Ishikawa (cell line): ENCODE measurements at regions not wholly inside any gene's neighbourhood (a gene's known extent, or its start where the extent isn't known, plus 50 kb on each side); places are given as distances from the start of the nearest gene placed in this dataset.

Source experiments
- CEBPB ChIP-seq: IDR thresholded peaks from 2 replicates; pipeline ENCODE4 v1.6.1; 2012
- CREB1 ChIP-seq: IDR thresholded peaks from 2 replicates; pipeline ENCODE4 v1.6.1; 2012; ENCODE audit warnings: low read depth
- EGR1 ChIP-seq: IDR thresholded peaks from 2 replicates; pipeline ENCODE4 v1.6.1; 2012
- EP300 ChIP-seq: IDR thresholded peaks from 2 replicates; pipeline ENCODE4 v1.6.1; 2012; ENCODE audit warnings: borderline replicate concordance
- FOXM1 ChIP-seq: IDR thresholded peaks from 2 replicates; pipeline ENCODE4 v1.6.1; 2012; ENCODE audit warnings: low read depth, borderline replicate concordance
- MAX ChIP-seq: IDR thresholded peaks from 2 replicates; pipeline ENCODE4 v1.6.1; 2012
- NFIC ChIP-seq: IDR thresholded peaks from 2 replicates; pipeline ENCODE4 v1.6.1; 2012
- RAD21 ChIP-seq: IDR thresholded peaks from 2 replicates; pipeline ENCODE4 v1.6.1; 2012; ENCODE audit warnings: low read depth
- REST ChIP-seq: IDR thresholded peaks from 2 replicates; pipeline ENCODE4 v1.6.1; 2012; ENCODE audit warnings: low read depth, mild to moderate bottlenecking
- TAF1 ChIP-seq: IDR thresholded peaks from 2 replicates; pipeline ENCODE4 v1.6.1; 2012; ENCODE audit warnings: low read depth, mild to moderate bottlenecking
- TCF12 ChIP-seq: IDR thresholded peaks from 2 replicates; pipeline ENCODE4 v1.6.1; 2012; ENCODE audit warnings: low read depth
- TEAD4 ChIP-seq: IDR thresholded peaks from 2 replicates; pipeline ENCODE4 v1.6.1; 2012
- USF1 ChIP-seq: IDR thresholded peaks from 2 replicates; pipeline ENCODE4 v1.6.1; 2012
- YY1 ChIP-seq: IDR thresholded peaks from 2 replicates; pipeline ENCODE4 v1.6.1; 2012; ENCODE audit warnings: low read depth
- ZBTB7A ChIP-seq: IDR thresholded peaks from 2 replicates; pipeline ENCODE4 v1.6.1; 2012; ENCODE audit warnings: low read depth

GRCh38 chr7:42400961-42401360 is 164.0 kb upstream of the GLI3 start:
- TF ChIP-seq CEBPB = no peak
- TF ChIP-seq YY1 = no peak
- TF ChIP-seq FOXM1 = no peak
- TF ChIP-seq USF1 = no peak
- no peak for TF ChIP-seq MAX
- TF ChIP-seq EP300 = no peak
- TF ChIP-seq RAD21 = no peak
- TF ChIP-seq TCF12 = no peak
- no peak for TF ChIP-seq TAF1
- no peak for TF ChIP-seq TEAD4
- TF ChIP-seq EGR1 = no peak
- TF ChIP-seq CREB1 = no peak
- no peak for TF ChIP-seq REST
- no peak for TF ChIP-seq NFIC
- TF ChIP-seq ZBTB7A = no peak

- TF ChIP-seq REST (no peak), FOXM1 (no peak), CEBPB (no peak), TCF12 (no peak)
These were observed 163.3 kb upstream of the GLI3 start for GRCh38 chr7:42400211-42400772.

GRCh38 chr7:42395607-42396006 is 158.6 kb upstream of the GLI3 start:
- TF ChIP-seq TCF12 (no peak), TEAD4 (no peak), USF1 (no peak), CREB1 (no peak), NFIC (no peak), ZBTB7A (no peak), MAX (no peak), REST (no peak), CEBPB (no peak), EGR1 (no peak), EP300 (no peak), TAF1 (no peak), YY1 (no peak), RAD21 (no peak), FOXM1 (no peak)

- TF ChIP-seq TAF1 (no peak), FOXM1 (no peak), MAX (no peak), TCF12 (no peak), REST (no peak), CEBPB (no peak), NFIC (no peak), YY1 (no peak), EP300 (no peak), EGR1 (no peak), CREB1 (no peak), RAD21 (no peak), ZBTB7A (no peak), USF1 (no peak), TEAD4 (no peak)
These were observed 155.8 kb upstream of the GLI3 start for GRCh38 chr7:42392826-42393225.
